ENCODE measurements at regions not wholly inside any gene's neighbourhood (a gene's known extent, or its start where the extent isn't known, plus 50 kb on each side); places are given as distances from the start of the nearest gene placed in this dataset.

GRCh38 chr9:110123341-110124095 lies 84.4 kb downstream of the C9orf152 start:
- no peak for TF ChIP-seq CTCF (IDR thresholded peaks at IDR 0.05; ENCODE audit: low read depth, low read length)
- no peak overlapping the region for H3K4me3 ChIP-seq (replicated peaks in 1 of 2; ENCODE audit: low read depth in 2 of 2, low read length in 2 of 2)
- peak; percentile 47 to 83 for DNase-seq (ENCODE audit: low read depth in 2 of 2)

GRCh38 chr9:110124439-110124838 lies 83.5 kb downstream of the C9orf152 start:
- no peak for TF ChIP-seq CTCF (IDR thresholded peaks at IDR 0.05; ENCODE audit: low read depth, low read length)
- no peak overlapping the region for H3K4me3 ChIP-seq (replicated peaks in 1 of 2; ENCODE audit: low read depth in 2 of 2, low read length in 2 of 2)
- DNase-seq (ENCODE audit: low read depth in 2 of 2) = no peak

GRCh38 chr9:110125207-110125751 lies 82.7 kb downstream of the C9orf152 start:
- peak; percentile 96 to 99 for DNase-seq (ENCODE audit: low read depth in 2 of 2)
- no peak for TF ChIP-seq CTCF (IDR thresholded peaks at IDR 0.05; ENCODE audit: low read depth, low read length)
- peak overlapping the region; percentile 40 to 41 for H3K4me3 ChIP-seq (replicated peaks in 1 of 2; ENCODE audit: low read depth in 2 of 2, low read length in 2 of 2)

GRCh38 chr9:110125763-110126351 lies 82.1 kb downstream of the C9orf152 start:
- no peak for TF ChIP-seq CTCF (IDR thresholded peaks at IDR 0.05; ENCODE audit: low read depth, low read length)
- no peak for DNase-seq (ENCODE audit: low read depth in 2 of 2)
- peak overlapping the region; percentile 40 to 41 for H3K4me3 ChIP-seq (replicated peaks in 1 of 2; ENCODE audit: low read depth in 2 of 2, low read length in 2 of 2)

GRCh38 chr9:110126499-110126941 lies 81.4 kb downstream of the C9orf152 start:
- H3K4me3 ChIP-seq (replicated peaks in 1 of 2; ENCODE audit: low read depth in 2 of 2, low read length in 2 of 2) = peak overlapping the region; percentile 40 to 41
- DNase-seq (ENCODE audit: low read depth in 2 of 2) = peak in 1 of 2 donors; percentile 60
- no peak for TF ChIP-seq CTCF (IDR thresholded peaks at IDR 0.05; ENCODE audit: low read depth, low read length)

- TF ChIP-seq CTCF (IDR thresholded peaks at IDR 0.05; ENCODE audit: low read depth, low read length) = no peak
- peak; percentile 86 to 98 for DNase-seq (ENCODE audit: low read depth in 2 of 2)
- peak overlapping the region; percentile 40 to 41 for H3K4me3 ChIP-seq (replicated peaks in 1 of 2; ENCODE audit: low read depth in 2 of 2, low read length in 2 of 2)
Measured at GRCh38 chr9:110126986-110127864, 80.7 kb downstream of the C9orf152 start.
